Activated CD4-positive, alpha-beta T cell treated with anti-CD3 and anti-CD28 coated beads, Interleukin-2, amount 50 U/mL, for 48 hours (primary cell): ENCODE measurements at regions not wholly inside any gene's neighbourhood (a gene's known extent, or its start where the extent isn't known, plus 50 kb on each side); places are given as distances from the start of the nearest gene placed in this dataset.

Source experiments
- DNase-seq, 2 experiments: peaks; one replicate each; pipeline ENCODE4 v3.0.0-alpha.2; 2020

DNA sequence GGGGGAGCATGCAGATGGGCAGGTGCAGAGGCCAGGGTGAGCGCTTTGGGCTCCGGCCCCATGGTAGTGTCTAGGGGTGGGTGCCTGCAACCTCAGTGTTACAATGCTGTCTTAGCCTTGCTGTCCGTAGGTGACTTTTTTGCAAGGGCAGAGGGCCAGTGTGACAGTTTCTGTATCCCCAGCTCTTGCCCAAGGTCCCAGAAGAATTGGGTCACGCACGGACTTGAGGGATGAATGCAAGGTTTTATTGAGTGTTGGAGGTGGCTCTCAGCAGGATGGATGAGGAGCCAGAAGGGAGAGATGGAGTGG lies 492.5 kb downstream of the AGTPBP1 start:
- no peak for DNase-seq

- DNase-seq: no peak
These were observed 493.0 kb downstream of the AGTPBP1 start for GRCh38 chr9:85248514-85249312.

DNA sequence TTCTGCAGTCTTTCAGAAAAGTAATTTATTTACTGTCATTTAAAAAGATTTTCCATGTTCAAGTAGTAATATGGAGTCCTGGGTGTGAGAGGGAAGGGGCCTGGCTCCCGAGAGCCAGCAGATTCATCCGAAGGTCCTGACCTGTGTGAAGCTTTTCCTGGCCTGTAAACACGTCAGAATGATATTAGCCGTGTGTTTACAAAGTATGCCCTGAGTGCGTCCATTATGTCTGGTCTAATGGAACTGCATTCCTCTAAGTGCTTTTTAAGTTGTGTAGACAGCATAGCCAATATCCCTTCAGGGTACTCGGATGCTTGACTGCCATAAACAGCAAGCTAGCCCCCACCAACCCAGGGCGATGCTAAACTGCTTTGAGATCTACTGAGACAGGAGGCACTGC lies 495.2 kb downstream of the AGTPBP1 start:
- no peak for DNase-seq

GRCh38 chr9:85244856-85245255 lies 496.9 kb downstream of the AGTPBP1 start:
- DNase-seq: no peak

- no peak for DNase-seq
These were observed 497.8 kb downstream of the AGTPBP1 start for GRCh38 chr9:85243977-85244376.

DNA sequence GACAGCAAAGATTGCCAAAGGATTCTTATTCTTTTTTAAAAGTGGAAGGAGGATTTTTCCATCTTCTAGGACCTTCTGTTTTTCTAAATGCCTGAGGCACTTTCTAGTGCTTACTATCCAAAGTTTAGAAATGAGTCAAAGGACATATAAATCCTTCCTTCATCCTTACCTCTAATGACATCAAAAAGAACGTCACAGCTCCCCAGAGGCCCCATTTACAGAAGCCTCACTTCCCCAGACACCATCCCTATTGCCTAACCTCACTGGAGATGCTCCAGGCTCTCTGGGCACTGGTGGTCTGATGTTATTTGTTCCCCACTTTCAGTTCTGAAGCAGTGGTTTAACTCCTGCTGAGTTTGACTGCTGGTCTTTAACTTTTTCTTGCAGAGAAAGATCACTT lies 504.3 kb downstream of the AGTPBP1 start:
- DNase-seq: no peak

DNA sequence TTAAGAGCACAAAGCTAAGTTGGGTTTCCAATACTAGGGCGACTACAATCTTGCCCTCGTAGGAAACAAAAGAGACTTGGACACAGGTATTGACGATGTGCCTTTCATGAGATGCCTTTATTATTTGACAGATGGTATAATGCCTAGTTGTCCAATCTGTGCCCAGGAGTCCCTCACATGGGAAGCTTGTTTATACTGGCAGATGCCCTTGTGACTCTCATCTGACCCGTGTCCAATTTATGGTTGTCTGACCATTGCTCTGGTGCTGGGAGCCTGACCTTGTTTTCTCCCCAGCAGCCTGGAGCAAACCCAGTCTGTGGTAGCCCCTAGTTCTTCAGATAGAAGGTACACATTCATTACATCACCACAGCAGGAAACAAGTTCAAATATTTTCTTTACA lies 511.7 kb downstream of the AGTPBP1 start:
- DNase-seq: no peak

DNA sequence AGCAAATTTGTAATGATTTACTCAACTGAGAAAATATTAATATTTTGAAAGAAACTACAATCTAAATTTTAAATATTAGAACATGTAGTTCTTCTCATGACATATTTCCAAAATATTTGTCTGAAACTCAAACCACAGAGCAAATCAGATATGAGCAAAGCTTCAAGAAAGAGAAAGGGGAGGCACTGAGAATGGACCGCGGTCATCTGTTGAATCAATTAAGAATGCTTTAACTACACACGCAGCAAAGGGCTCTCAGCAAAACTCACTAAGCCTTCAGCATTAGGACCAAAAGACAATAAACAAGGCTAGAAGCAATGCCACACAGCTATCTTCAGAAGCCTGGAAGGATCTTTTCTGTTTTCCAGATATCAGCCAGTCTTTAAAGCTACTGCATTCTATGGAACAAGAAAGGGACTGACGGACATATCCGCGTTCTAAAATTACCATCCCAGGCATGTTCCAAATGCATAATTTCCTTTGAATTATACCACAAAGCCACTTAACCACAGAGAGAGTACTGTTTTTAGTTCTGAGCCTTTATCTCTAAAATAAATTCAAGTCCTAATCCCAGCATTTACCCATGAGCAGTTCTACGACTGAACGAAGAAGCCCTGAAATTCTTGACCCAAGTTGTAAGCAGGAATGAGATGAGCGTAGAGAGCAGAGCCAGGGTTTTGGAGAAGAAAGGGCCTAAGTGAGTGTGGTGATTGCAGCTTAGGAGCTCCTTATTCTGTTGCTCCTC lies 513.5 kb downstream of the AGTPBP1 start:
- no peak for DNase-seq

- DNase-seq: no peak
These were observed 516.6 kb downstream of the AGTPBP1 start for GRCh38 chr9:85225180-85225579.

DNA sequence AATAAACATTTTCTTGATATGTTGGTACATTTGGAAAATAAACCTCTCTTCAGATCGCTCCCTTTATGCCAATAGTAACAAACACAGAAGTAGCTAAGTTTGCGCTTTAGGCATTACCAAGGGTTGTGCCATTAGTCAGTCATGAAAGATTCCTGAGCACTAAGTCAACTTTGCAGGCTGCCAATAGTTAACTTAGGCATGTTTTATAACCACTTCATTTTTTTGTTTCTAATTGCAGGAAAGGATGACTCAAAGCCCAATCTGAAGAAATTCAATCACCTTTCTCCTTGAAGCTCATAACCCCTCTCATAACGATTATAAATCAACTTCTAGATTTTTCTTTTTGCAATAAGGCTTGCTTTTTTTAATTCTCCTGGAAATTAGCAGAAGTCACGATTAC lies 517.0 kb downstream of the AGTPBP1 start:
- DNase-seq: no peak

GRCh38 chr9:85224301-85224700 lies 517.5 kb downstream of the AGTPBP1 start:
- DNase-seq: no peak

GRCh38 chr9:85223506-85224125 lies 518.1 kb downstream of the AGTPBP1 start:
- no peak for DNase-seq

- no peak for DNase-seq
These were observed 525.2 kb downstream of the AGTPBP1 start for GRCh38 chr9:85216601-85217000.

GRCh38 chr9:85215961-85216360 lies 525.8 kb downstream of the AGTPBP1 start:
- DNase-seq: no peak

DNA sequence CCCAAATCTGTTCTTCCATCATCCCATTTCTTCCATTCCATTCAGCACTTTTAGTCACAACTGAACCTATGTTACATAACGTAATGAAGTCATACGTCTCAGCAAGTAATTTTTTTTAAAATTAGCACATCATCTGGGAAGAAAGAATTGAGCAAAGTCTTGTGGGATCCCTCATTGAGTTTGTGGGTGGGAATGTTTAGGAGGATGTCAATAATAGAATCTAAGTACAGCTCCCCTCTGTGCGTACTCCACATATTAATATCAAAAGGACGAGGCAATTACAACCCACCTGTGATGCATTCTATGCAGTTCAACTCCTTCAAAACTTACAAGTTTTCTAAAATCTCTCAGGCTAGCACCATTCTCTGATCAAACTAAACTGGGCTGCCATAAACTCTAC lies 526.3 kb downstream of the AGTPBP1 start:
- DNase-seq: no peak

DNA sequence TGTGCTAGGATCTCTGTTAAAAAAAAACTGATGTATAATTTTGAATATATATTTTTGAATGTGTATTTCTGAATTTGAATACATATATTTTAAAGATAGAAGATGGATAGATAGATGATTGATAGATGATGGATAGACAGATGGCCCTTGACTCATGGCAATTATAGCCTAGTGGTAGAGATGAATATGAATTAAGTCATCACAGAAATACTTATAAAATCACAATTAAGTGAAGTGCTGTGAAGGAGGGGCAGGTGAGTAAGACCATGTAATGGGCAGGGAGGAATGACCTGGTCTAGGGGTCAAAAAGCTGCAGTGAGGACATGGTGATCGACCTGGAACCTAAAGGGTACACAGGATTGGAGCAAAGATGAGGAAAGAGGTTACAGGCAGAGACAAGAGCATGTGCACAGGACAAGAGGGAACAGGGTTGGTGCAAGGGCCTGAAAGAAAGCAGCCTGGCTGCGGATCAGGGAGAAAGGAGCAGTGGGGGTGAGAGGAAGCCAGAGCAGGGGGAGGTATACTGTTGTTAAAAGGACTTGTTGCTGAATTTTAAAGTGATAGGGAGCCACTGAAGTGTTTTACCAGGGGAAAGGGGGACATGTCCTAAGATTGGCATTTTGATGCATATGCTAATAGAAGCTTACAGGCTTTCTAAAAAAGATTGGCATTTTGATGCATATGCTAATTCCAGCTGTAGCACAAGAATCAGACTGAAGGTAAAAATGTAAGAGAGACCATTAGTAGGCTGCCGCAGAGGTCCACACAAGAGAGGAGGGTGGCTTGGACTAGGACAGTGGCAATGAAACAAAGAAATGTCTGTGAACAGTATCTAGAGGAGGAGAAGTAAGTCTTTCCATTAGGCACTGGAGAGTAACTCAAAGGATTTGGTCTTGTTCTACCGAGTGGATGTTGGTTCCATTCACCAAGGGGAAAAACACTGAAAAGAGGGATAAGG lies 527.8 kb downstream of the AGTPBP1 start:
- no peak for DNase-seq

DNA sequence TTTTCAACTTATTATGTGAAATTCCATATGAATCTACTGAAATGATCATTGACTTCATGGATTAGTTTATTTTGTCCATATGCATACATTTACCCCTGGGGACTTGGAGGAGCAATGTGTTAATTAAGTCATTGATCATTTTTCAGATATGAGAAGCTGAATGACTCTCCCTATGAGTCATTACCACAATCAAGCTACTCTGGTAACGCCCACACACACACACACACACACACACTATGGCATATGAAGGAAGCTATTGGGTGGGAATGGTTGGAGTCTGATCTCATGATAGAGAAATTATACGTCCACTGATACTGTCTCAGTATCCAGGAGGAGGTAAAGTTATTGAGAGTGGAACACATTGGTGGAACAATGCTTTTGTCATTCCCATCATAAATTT lies 528.9 kb downstream of the AGTPBP1 start:
- DNase-seq: peak; percentile 2 to 13

- no peak for DNase-seq
These were observed 529.5 kb downstream of the AGTPBP1 start for GRCh38 chr9:85212209-85212608.

- no peak for DNase-seq
These were observed 533.1 kb downstream of the AGTPBP1 start for GRCh38 chr9:85208666-85209065.

GRCh38 chr9:85204176-85204575 lies 534.6 kb downstream of the NTRK2 start:
- DNase-seq: no peak

- DNase-seq: no peak
These were observed 533.1 kb downstream of the NTRK2 start for GRCh38 chr9:85202596-85202995.

GRCh38 chr9:85200726-85201404 lies 531.3 kb downstream of the NTRK2 start:
- no peak for DNase-seq
